Brain pericyte (primary cell): ENCODE measurements at regions not wholly inside any gene's neighbourhood (a gene's known extent, or its start where the extent isn't known, plus 50 kb on each side); places are given as distances from the start of the nearest gene placed in this dataset.
"Not testable (repeated sequence)": the region's sequence is repeated elsewhere in the genome, so short reads cannot be mapped to it uniquely, and the experiment has no call there.

Experiments
- DNase-seq: peaks from one replicate; pipeline ENCODE4 v3.0.0-alpha.2; 2012; ENCODE audit warnings: low read depth, low spot score

- no peak for DNase-seq
Measured at GRCh38 chr13:56400774-56401173, 739.9 kb upstream of the PRR20A start.

- no peak for DNase-seq
Measured at GRCh38 chr13:56412856-56413255, 727.9 kb upstream of the PRR20A start.

DNA sequence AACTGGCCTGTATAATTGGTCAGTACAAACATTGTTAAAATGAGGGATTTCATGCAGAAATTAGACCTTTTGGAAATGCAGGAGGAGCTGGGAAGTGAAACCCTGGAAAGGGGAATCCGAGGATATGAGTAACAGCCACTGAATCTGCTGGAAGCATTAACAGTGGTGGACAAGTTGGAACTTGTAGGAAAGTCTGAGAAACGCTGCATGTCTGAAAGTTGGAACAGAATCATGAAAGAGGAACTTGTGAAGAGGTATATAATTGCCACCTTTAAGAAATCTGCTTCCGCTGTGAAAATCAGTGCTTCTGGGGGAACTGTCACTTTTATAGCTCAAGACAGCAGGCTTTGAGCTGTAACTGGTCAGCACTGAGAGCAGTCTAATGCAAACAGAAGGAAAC, 716.5 kb upstream of the PRR20A start:
- DNase-seq: no peak

DNA sequence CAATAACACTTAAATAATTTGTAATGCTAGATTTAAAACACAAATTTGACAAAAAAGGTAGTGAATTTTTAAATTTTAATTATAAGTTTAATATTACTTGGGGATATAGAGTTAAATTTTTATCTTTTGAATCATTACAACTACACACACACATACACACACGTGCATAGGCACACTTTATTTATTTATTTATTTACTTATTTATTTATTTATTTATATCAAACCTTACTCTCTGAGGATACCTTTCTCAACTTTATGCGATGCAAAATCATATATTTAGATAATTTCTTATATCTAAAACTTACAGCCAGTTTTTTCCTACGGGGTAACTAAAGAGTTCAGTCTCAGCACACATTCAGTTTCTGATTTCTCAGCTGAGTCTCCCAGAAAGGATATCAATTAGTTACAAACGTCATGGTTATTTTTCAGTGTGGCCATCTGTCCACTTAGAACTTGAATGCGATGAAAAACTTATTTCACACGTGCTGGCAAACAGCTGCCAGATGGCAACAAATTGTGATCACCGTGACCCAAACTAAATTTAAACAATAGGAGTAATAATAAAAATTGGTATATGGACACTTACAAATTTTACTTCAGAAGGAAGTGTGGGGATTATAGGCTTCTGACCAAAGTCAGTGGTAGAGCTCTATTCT, 683.1 kb upstream of the PRR20A start:
- DNase-seq: no peak

DNA sequence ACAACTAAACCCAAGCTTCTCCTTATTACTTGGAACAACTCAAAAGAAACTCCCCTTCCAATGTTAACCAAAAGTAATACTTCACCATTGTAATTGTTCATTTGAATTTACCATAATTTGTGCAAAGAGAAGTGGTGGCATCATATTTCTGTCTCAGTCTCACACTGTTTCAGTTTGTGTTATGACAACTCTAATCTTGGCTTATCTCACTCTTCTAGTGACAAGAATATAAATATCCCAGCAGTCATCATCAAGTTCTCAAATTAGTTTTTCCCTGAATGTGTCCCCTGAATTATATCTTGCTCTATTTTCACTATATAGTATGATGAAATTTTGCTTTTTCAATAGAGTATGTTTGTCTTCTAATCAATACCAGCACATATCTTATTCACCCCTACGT, 681.4 kb upstream of the PRR20A start:
- no peak for DNase-seq

- no peak for DNase-seq
Measured at GRCh38 chr13:56501750-56502149, 639.0 kb upstream of the PRR20A start.

- DNase-seq: no peak
Measured at GRCh38 chr13:56510836-56511235, 629.9 kb upstream of the PRR20A start.

- DNase-seq: not testable (repeated sequence)
Measured at GRCh38 chr13:56512336-56512735, 628.4 kb upstream of the PRR20A start.

DNA sequence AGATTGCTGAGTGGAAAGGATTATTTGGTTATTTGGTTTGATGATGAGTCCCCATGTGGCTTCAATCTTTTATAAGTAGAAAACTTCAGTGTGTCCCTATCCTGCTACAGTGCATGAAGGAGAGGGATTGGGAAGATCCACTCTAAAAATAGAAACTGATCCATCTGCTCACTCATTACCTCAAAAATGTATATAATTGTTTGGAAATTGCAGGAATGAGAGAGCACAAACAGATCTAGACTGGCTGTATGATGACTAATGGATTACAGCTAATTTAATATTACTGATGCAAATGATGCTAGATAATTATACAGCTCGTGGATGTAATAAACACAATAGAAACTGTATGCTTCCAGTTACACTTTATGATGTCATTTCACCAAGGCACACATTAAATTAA, 625.3 kb upstream of the PRR20A start:
- DNase-seq: no peak

- DNase-seq: no peak
Measured at GRCh38 chr13:56528040-56528790, 612.5 kb upstream of the PRR20A start.

DNA sequence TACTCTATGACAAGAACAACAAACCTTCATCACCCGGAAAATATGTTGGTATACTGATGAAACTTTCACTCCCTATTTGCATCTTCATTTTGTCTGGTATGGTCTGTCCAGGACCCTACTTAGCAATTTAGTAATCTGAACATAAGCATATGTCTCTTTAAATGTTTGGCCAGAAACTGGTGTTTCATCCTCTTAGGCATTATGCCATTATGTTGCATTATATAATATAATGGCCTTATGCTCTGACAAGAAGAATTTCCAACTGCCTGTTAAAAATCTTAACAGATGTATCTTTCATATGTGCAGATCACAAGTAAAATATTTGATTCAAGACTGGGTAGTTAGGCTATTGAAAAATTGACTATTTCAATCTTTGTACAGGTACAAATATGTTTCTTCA, 610.6 kb upstream of the PRR20A start:
- DNase-seq: no peak

GRCh38 chr13:56547921-56548320, 592.8 kb upstream of the PRR20A start:
- DNase-seq: not testable (repeated sequence)

DNA sequence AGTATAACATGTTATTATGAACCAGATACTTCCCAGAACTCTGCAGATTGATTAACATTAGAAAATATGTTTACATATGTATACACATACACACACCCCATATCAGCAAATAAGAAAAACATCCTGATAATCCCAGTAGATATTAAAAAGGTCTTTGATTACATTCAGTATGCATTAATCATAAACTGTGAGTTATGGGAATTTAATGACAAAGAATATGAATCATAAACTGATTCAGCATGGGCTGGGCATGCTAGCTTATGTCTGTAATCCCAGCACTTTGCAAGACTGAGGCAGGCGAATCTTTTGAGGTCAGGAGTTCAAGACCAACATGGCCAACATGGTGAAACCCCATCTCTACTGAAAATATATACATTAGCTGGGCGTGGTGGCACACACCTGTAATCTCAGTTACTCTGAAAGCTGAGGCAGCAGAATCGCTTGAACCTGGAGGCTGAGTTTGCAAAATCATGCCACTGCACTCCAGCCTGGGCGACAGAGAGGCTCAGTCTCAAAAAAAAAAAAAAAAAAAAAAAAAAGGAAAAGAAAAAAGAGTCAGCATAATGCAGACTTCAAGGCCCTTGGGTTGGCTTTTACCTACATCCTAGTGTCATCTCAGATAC, 581.9 kb upstream of the PRR20A start:
- no peak for DNase-seq

GRCh38 chr13:56561327-56561726, 579.4 kb upstream of the PRR20A start:
- no peak for DNase-seq

DNA sequence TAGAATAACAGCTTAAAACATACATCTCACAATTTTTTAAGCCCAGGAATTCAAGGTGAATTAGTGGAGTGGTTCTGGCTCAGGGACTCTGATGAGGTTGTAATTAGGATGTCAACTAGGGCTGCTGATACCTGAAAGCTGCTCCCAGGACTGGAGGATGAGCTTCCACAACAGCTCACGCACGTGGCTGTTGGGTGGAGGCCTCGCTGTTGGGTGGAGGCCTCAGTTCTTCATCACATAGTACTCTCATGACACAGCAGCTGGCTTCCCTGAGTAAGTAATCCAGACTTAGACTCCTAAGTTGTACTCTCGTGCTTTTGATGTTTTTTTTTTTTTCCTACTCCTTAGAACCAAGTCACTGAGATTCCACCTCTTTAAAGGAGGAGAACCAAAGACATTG, 577.1 kb upstream of the PRR20A start:
- DNase-seq: no peak

DNA sequence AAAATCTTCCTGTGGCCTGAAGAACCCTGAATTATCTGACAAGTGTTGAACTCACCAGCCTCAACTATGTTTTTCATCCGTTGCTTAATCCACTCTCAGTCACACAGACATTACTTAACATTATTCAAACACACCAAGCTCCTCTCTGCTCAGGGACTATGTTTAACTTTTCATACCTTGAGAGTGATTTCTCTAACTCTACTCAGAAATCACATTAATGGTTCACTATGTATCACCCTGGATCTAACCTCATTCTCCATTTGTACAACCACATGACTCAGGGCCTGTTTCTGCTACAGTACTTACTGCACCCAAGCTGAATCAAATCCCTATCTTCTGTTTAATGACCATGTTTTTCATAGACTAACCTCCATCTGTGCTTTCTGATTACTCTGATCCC, 553.7 kb upstream of the PRR20A start:
- no peak for DNase-seq

DNA sequence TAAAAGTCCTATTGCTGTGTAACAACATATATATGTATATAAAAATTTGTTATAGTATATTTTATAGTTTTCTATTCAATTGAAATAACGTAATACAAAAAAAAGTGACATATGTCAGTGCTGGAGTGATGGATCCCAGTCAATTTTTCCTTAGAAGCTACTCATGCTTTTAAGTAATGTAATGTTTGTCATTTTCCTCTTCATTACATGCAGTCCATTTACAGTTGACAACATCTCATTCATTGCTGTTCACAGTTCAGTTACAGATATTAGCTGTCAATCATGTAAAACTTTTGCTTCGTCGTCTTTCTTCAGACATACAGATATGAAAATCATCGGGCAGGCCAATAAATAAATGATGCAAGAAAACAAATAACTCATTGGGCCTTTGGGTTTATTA, 525.1 kb upstream of the PRR20A start:
- no peak for DNase-seq

GRCh38 chr13:56622840-56623239, 517.9 kb upstream of the PRR20A start:
- no peak for DNase-seq

DNA sequence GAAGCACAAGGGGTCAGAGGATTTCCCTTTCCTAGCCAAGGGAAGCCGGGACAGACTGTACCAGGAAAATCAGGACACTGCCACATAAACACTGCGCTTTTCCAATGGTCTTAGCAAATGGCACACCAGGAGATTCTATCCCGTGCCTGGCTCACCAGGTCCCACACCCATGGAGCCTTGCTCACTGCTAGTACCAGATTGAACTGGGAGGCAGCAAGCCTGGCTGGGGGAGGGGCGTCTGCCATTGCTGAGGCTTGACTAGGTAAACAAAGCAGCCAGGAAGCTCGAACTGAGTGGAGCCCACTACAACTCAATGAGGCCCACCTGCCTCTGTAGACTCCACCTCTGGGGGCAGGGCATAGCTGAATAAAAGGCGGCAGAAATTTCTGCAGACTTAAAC, 511.8 kb upstream of the PRR20A start:
- DNase-seq: not testable (repeated sequence)

DNA sequence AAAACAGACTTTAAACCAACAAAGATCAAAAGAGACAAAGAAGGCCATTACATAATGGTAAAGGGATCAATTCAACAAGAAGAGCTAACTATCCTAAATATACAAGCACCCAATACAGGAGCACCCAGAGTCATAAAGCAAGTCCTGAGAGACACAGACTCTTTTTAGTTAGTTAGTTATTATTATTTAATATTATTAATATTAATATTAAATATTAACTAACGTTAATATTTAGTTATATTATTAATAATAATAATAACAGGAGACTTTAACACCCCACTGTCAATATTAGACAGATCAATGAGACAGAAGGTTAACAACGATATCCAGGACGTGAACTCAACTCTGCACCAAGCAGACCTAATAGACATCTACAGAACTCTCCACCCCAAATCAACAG, 509.7 kb upstream of the PRR20A start:
- DNase-seq: not testable (repeated sequence)

- no peak for DNase-seq
Measured at GRCh38 chr13:56653043-56653442, 487.7 kb upstream of the PRR20A start.

DNA sequence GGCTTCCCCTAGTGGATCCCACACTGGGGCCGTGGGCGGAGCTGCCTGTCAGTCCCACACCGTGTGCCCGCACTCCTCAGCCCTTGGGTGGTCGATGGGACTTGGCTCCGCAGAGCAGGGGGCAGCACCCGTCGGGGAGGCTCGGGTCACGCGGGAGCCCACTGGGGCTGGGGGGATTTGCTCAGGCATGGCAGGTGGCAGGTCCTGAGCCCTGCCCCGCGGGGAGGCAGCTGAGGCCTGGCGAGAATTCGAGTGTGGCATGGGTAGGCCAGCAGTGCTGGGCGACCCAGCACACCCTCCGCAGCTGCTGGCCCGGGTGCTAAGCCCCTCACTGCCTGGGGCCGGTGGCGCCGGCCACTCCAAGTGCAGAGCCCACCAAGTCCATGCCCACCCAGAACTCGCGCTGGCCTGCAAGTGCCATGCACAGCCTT, 481.7 kb upstream of the PRR20A start:
- DNase-seq: no peak

DNA sequence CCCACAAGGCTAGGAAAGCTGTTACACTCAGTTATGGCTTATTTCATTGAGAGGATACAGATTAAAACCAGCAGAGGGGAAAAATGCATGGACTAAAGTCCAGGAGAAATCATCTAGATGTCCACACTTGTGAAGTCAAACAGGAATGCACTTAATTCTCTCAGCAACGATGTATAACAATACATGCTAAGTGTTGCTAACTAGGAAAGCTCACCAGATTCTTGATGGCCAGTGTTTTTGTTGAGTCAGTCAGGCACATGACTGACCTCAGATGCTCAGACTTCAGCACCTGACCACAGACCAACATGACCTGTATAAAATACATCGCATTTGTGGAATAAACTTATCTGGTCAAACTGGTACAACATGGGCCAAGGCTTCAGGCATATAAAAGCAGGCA, 470.2 kb upstream of the PRR20A start:
- DNase-seq: no peak
